CD4-positive, alpha-beta T cell treated with Interleukin-1 beta for 1 hour (primary cell): ENCODE measurements at regions not wholly inside any gene's neighbourhood (a gene's known extent, or its start where the extent isn't known, plus 50 kb on each side); places are given as distances from the start of the nearest gene placed in this dataset.

Experiments
- DNase-seq, 2 donors: peaks; one replicate each; pipeline ENCODE4 v3.0.0-alpha.2; 2020 to 2022

- DNase-seq, result peak; percentile 46 to 61
These were observed 182.0 kb upstream of the SERP2 start for GRCh38 chr13:44191504-44192171.

- DNase-seq, result no peak
These were observed 179.9 kb upstream of the SERP2 start for GRCh38 chr13:44193731-44194130.

GRCh38 chr13:44195245-44195644 lies 178.4 kb upstream of the SERP2 start:
- no peak for DNase-seq

- DNase-seq, result no peak
These were observed 177.3 kb upstream of the SERP2 start for GRCh38 chr13:44196196-44196751.

- DNase-seq, result no peak
These were observed 175.5 kb upstream of the SERP2 start for GRCh38 chr13:44197791-44198770.

GRCh38 chr13:44198826-44199225 lies 174.8 kb upstream of the SERP2 start:
- DNase-seq, result no peak

- no peak for DNase-seq
These were observed 173.9 kb upstream of the SERP2 start for GRCh38 chr13:44199627-44200207.

- DNase-seq, result peak in 1 of 2 donors; percentile 20
These were observed 167.2 kb upstream of the SERP2 start for GRCh38 chr13:44206434-44206833.

GRCh38 chr13:44207476-44207875 lies 166.1 kb upstream of the SERP2 start:
- DNase-seq, result no peak

- no peak for DNase-seq
These were observed 163.1 kb upstream of the SERP2 start for GRCh38 chr13:44210525-44210924.

GRCh38 chr13:44211286-44211685 lies 162.3 kb upstream of the SERP2 start:
- no peak for DNase-seq

GRCh38 chr13:44211704-44212346 lies 161.8 kb upstream of the SERP2 start:
- no peak for DNase-seq

GRCh38 chr13:44212633-44213396 lies 160.8 kb upstream of the SERP2 start:
- no peak for DNase-seq

- no peak for DNase-seq
These were observed 155.0 kb upstream of the SERP2 start for GRCh38 chr13:44218501-44219240.

- no peak for DNase-seq
These were observed 153.8 kb upstream of the SERP2 start for GRCh38 chr13:44219577-44220548.

- no peak for DNase-seq
These were observed 152.7 kb upstream of the SERP2 start for GRCh38 chr13:44220948-44221347.

- no peak for DNase-seq
These were observed 152.0 kb upstream of the SERP2 start for GRCh38 chr13:44221657-44222056.

GRCh38 chr13:44223770-44224444 lies 149.7 kb upstream of the SERP2 start:
- no peak for DNase-seq

- DNase-seq, result no peak
These were observed 149.0 kb upstream of the SERP2 start for GRCh38 chr13:44224450-44225149.
